K562 (cell line): ENCODE measurements at regions not wholly inside any gene's neighbourhood (a gene's known extent, or its start where the extent isn't known, plus 50 kb on each side); places are given as distances from the start of the nearest gene placed in this dataset.

Source experiments
- ATAC-seq: fragments of 200-7000 bp; cut with Tn5 transposase; 3 replicates; pipeline ENCODE4 v1.9.1; 2020; ENCODE audit warnings: moderate library complexity
- BruUV-seq: library from RNA; stranded (reverse); fragments of 400-500 nt; replicated peaks from 2 replicates; lab custom pipeline; 2021; lab: Mats Ljungman, UMichigan
- CTCF ChIA-PET: fragments of 300-600 bp; formaldehyde crosslinking; extraction: SDS; loops from one replicate; lab custom pipeline; 2021; ENCODE audit warnings: low intra/inter-chr PET ratio; lab: Yijun Ruan, JAX
- POLR2A ChIA-PET: fragments of 300-600, 350-650 bp; sonication (Branson Sonifier 250); formaldehyde crosslinking; extraction: SDS; loops from one replicate; lab custom pipeline; 2021; ENCODE audit warnings: antibody characterized with exemption, inconsistent platforms; lab: Yijun Ruan, JAX
- DNase-seq, 4 experiments: peaks; one replicate each; pipeline versions ENCODE4 v3.0.0 to v3.0.0-alpha.2; 2011 to 2018; ENCODE audit warnings: low spot score in 3 of 4, mixed read lengths in 3 of 4; ENCODE audit errors: extremely low read depth in 1 of 4
- FAIRE-seq: peaks from 2 replicates; lab custom pipeline; 2011; peaks lifted over from hg19 to GRCh38; lab: Jason Lieb, UNC
- H2AFZ ChIP-seq: 2 replicates; pipeline ENCODE4 v1.6.0; 2011; ENCODE audit warnings: low read depth, low read length, control low read depth, inconsistent platforms
- H3K27ac ChIP-seq: fragments of 200-600 bp; 3 replicates; pipeline ENCODE4 v1.8.0; 2011; ENCODE audit warnings: low read depth, mild to moderate bottlenecking, control low read depth, inconsistent platforms, low read length, moderate library complexity, mixed read lengths; ENCODE audit errors: extremely low read depth
- H3K27me3 ChIP-seq, 2 experiments: fragments of 300-600 bp in 1 of 2; 2 replicates in 1 of 2; 3 replicates in 1 of 2; pipeline versions ENCODE4 v1.6.0 to v1.8.0; 2011; ENCODE audit warnings: inconsistent platforms in 2 of 2, low read length in 2 of 2, mild to moderate bottlenecking in 1 of 2, mixed read lengths in 1 of 2, moderate library complexity in 1 of 2; ENCODE audit not compliant: control insufficient read depth in 2 of 2, insufficient read depth in 2 of 2
- H3K36me3 ChIP-seq: fragments of 300-600 bp; 3 replicates; pipeline ENCODE4 v1.8.0; 2011; ENCODE audit warnings: mild to moderate bottlenecking, low read length, inconsistent platforms; ENCODE audit not compliant: control insufficient read depth, insufficient read depth
- H3K4me1 ChIP-seq, 2 experiments: fragments of 200-600 bp in 1 of 2; replicated peaks in 1 of 2; 2 replicates in 1 of 2; 3 replicates in 1 of 2; pipeline versions ENCODE4 v1.5.1 to v1.8.0; 2011; ENCODE audit warnings: inconsistent platforms in 2 of 2, low read length in 2 of 2, mild to moderate bottlenecking in 1 of 2, mixed read lengths in 1 of 2, moderate library complexity in 1 of 2; ENCODE audit not compliant: control insufficient read depth in 2 of 2, insufficient read depth in 2 of 2
- H3K4me2 ChIP-seq: 2 replicates; pipeline ENCODE4 v1.6.1; 2011; ENCODE audit warnings: low read length, control low read depth, inconsistent platforms, mixed read lengths; ENCODE audit not compliant: insufficient read depth
- H3K4me3 ChIP-seq: fragments of 200-600 bp; sonication (generic), shearing (Covaris generic); 2 replicates; pipeline ENCODE4 v1.5.1; 2016; ENCODE audit warnings: control low read depth, inconsistent platforms
- H3K79me2 ChIP-seq: fragments of 200-600 bp; 3 replicates; pipeline ENCODE4 v1.8.0; 2011; ENCODE audit warnings: low read length, inconsistent platforms; ENCODE audit not compliant: control insufficient read depth, insufficient read depth
- H3K9ac ChIP-seq, 2 experiments: 2 replicates each; pipeline versions ENCODE4 v1.6.0 to v1.6.1; 2011; ENCODE audit warnings: low read depth in 2 of 2, low read length in 2 of 2, control low read depth in 1 of 2, inconsistent platforms in 1 of 2, mild to moderate bottlenecking in 1 of 2, mixed read lengths in 1 of 2; ENCODE audit not compliant: insufficient read depth in 1 of 2
- H3K9me1 ChIP-seq: one replicate; pipeline ENCODE4 v1.6.0; 2011; ENCODE audit warnings: inconsistent platforms, mild to moderate bottlenecking, low read length, moderate library complexity; ENCODE audit not compliant: control insufficient read depth, insufficient read depth
- H3K9me3 ChIP-seq: replicated peaks from 2 replicates; pipeline ENCODE4 v1.5.1; 2011; ENCODE audit warnings: low read depth, low read length, inconsistent platforms; ENCODE audit not compliant: control insufficient read depth, insufficient read depth
- H4K20me1 ChIP-seq: replicated peaks from 2 replicates; pipeline ENCODE4 v1.6.1; 2011; ENCODE audit warnings: low read length, inconsistent platforms, mixed read lengths; ENCODE audit not compliant: control insufficient read depth, insufficient read depth
- HNRNPH1 ChIP-seq: fragments of 200-400 bp; formaldehyde crosslinking; optimal IDR thresholded peaks from 2 replicates; pipeline ENCODE3; 2017; ENCODE audit warnings: low read depth, mild to moderate bottlenecking, low read length, moderate library complexity
- MEIS2 ChIP-seq: fragments of 450-650 bp; IDR thresholded peaks from 2 replicates; pipeline ENCODE4 v1.6.1; 2014; ENCODE audit warnings: mild to moderate bottlenecking; ENCODE audit not compliant: partially characterized antibody
- SNIP1 ChIP-seq: fragments of 450-650 bp; IDR thresholded peaks from 2 replicates; pipeline ENCODE4 v1.7.1; 2017; ENCODE audit warnings: low read depth, mild to moderate bottlenecking
- ZNF436 ChIP-seq: fragments of 250-450, 450-650 bp; sonication (Bioruptor Pico); formaldehyde crosslinking; IDR thresholded peaks from 2 replicates; pipeline ENCODE4 v1.7.0; 2020; ENCODE audit warnings: mild to moderate bottlenecking
- WGBS: fragments of 100-300 bp; shearing (Covaris generic); methylation state at CpG from one replicate; pipeline ENCODE4 v1.1.6; 2016; ENCODE audit warnings: low coverage, mixed read lengths; ENCODE audit not compliant: insufficient coverage; ENCODE audit errors: missing lambda C conversion rate; 5-methylcytosine and 5-hydroxymethylcytosine counted together
- in situ Hi-C: fragments of 300-500 bp; cut with MboI; formaldehyde crosslinking; loops from 4 replicates; pipeline ENCODE4 v1.15.0; 2018; ENCODE audit warnings: inconsistent platforms, mixed read lengths
- intact Hi-C: fragments of 100-400 bp; cut with micrococcal nuclease; formaldehyde crosslinking; loops from 2 replicates; pipeline ENCODE4 v1.14.2; 2022
- TF ChIP-seq, protein P1 (sequence below): fragments of 250-450 bp; sonication (Bioruptor Pico); IDR thresholded peaks from 2 replicates; pipeline ENCODE4 v1.5.0; 2021
- TF ChIP-seq, protein P2 (sequence below): fragments of 250-450 bp; sonication (Bioruptor Pico); IDR thresholded peaks from 2 replicates; pipeline ENCODE4 v1.6.1; 2021; ENCODE audit warnings: mild to moderate bottlenecking
- TF ChIP-seq, protein P3 (sequence below): fragments of 250-450 bp; sonication (Bioruptor Pico); IDR thresholded peaks from 2 replicates; pipeline ENCODE4 v1.5.0; 2022; ENCODE audit warnings: mild to moderate bottlenecking

DNA sequence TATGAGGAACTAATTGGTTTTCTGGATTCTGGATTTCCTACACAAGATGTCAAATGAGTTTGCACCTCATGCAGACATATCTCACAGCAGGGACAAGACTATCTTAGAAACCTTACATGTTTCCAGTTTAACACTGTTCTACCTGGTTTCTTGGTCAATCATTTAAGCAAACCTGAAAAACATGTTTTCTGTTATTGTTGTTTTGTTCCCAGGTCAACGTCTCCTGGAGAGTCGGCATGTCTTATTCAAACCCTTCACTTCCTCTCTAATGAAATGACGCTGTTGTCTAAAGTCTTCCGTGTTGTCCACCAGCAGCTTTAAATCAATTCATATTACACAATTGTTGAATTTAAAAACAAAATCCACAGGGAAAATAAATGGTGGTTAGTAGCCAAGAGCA is 150.9 kb downstream of the CNTN3 start:
- in situ Hi-C loops: no loop called here
- no peak for FAIRE-seq

DNA sequence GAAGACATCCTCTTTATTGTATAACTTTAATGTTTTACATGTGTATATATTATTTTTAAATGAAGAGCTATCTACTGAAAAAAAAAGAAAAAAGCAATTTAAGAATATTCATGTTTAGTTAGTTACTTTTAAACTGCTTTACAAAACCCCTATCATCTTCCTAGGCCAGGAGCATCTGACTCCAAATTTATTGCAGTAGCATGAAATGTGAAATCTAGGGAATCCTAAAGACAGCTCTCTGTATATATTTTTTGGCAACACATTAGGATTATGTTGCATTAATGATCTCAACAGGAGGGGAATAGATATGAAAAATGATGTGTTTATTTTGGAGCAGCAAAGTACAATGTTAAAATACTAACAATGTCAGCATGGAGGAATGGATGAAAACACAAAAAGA is 158.3 kb downstream of the CNTN3 start:
- no TSS peak for BruUV-seq
- no peaks in the 10 kb centered on the region for H3K4me1 ChIP-seq
- H3K4me3 ChIP-seq: no peak overlapping the region
- ATAC-seq (no peak), DNase-seq (no peak), FAIRE-seq (no peak)
- in situ Hi-C loops (no loop called here), intact Hi-C loops (no loop called here)
- ChIA-PET CTCF (no interaction called here), POLR2A (no interaction called here)
- no peaks in the 10 kb centered on the region for H3K27me3 ChIP-seq
- no peaks in the 10 kb centered on the region for H4K20me1 ChIP-seq
- no peaks in the 10 kb centered on the region for H3K9me1 ChIP-seq
- H3K9me3 ChIP-seq: no peaks in the 10 kb centered on the region
- H3K4me2 ChIP-seq: no peak overlapping the region
- no peaks in the 10 kb centered on the region for H3K36me3 ChIP-seq
- no peaks in the 10 kb centered on the region for H3K79me2 ChIP-seq
- no peak overlapping the region for H3K27ac ChIP-seq
- TF ChIP-seq SNIP1: no peak
- TF ChIP-seq, protein P1, sequence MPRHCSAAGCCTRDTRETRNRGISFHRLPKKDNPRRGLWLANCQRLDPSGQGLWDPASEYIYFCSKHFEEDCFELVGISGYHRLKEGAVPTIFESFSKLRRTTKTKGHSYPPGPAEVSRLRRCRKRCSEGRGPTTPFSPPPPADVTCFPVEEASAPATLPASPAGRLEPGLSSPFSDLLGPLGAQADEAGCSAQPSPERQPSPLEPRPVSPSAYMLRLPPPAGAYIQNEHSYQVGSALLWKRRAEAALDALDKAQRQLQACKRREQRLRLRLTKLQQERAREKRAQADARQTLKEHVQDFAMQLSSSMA (CRISPR knock-in tag): no peak
- TF ChIP-seq, protein P2, sequence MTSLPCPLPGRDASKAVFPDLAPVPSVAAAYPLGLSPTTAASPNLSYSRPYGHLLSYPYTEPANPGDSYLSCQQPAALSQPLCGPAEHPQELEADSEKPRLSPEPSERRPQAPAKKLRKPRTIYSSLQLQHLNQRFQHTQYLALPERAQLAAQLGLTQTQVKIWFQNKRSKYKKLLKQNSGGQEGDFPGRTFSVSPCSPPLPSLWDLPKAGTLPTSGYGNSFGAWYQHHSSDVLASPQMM (CRISPR knock-in tag): no peak
- no peak for TF ChIP-seq MEIS2
- no peak for TF ChIP-seq ZNF436 (CRISPR knock-in tag)
- no peak overlapping the region for H3K9ac ChIP-seq
- H2AFZ ChIP-seq: no peak overlapping the region

More for the DNA sequence above, 150.9 kb downstream of the CNTN3 start:
- Histone ChIP-seq H3K9me3 (no peaks in the 10 kb centered on the region), H3K36me3 (no peaks in the 10 kb centered on the region), H3K4me2 (no peak overlapping the region), H3K27ac (no peak overlapping the region), H3K27me3 (no peaks in the 10 kb centered on the region), H3K9me1 (no peaks in the 10 kb centered on the region), H4K20me1 (no peaks in the 10 kb centered on the region), H3K4me1 (no peaks in the 10 kb centered on the region), H3K4me3 (no peak overlapping the region), H3K79me2 (no peaks in the 10 kb centered on the region), H3K9ac (no peak overlapping the region), H2AFZ (no peak overlapping the region)
- no TSS peak for BruUV-seq
- intact Hi-C loops: no loop called here
- no peak for ATAC-seq
- POLR2A ChIA-PET: no interaction called here
- no peak for TF ChIP-seq HNRNPH1
- TF ChIP-seq, protein P3, sequence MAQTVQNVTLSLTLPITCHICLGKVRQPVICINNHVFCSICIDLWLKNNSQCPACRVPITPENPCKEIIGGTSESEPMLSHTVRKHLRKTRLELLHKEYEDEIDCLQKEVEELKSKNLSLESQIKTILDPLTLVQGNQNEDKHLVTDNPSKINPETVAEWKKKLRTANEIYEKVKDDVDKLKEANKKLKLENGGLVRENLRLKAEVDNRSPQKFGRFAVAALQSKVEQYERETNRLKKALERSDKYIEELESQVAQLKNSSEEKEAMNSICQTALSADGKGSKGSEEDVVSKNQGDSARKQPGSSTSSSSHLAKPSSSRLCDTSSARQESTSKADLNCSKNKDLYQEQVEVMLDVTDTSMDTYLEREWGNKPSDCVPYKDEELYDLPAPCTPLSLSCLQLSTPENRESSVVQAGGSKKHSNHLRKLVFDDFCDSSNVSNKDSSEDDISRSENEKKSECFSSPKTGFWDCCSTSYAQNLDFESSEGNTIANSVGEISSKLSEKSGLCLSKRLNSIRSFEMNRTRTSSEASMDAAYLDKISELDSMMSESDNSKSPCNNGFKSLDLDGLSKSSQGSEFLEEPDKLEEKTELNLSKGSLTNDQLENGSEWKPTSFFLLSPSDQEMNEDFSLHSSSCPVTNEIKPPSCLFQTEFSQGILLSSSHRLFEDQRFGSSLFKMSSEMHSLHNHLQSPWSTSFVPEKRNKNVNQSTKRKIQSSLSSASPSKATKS (CRISPR knock-in tag): no peak
- no peak for DNase-seq
- CTCF ChIA-PET: no interaction called here
- WGBS: 5% methylated on average over 4 of the region's 4 CpGs
